G401.6 (cell line): ENCODE measurements at regions not wholly inside any gene's neighbourhood (a gene's known extent, or its start where the extent isn't known, plus 50 kb on each side); places are given as distances from the start of the nearest gene placed in this dataset.

Experiments
- FAIRE-seq: peaks from 2 replicates; lab custom pipeline; 2012; peaks lifted over from hg19 to GRCh38; lab: Jason Lieb, UNC

DNA sequence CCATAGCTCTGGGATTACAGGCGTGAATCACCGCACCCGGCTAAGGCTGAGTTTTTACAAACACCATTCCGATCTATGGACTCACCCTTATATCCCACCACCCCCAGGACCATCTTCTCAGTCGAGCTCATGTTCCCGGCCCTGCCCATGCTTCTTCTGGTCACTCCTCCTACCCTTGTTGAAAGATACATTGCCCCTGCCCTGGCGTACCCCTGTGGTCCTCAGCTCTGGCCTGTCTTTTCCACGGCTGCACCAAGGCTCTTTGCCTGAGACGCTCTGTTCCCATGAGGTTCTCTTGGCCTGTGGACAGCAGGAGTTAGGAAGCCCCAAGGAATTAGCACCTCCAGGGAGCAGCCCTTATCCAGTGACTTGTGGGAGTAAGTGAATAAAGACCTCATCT, 379.4 kb upstream of the TNRC6C start:
- no peak for FAIRE-seq

DNA sequence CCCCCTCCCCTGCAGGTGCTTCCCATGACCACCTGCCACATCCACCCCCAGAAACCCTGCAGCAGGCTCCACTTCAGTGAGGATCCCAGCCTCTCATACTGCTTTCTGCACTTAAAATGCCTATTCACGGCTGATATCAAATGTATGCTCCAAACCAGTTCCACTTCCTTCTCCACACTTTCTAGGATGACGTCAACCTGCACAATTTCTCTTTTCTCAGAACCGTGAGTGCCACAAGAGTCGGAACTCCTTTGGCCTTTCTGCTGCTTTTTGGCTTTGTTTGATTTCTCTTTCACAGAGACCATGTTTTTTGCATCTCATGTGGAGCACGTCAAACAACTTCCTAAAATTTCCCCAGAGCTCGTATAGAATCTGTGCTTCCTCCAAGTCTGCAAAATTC, 378.8 kb upstream of the TNRC6C start:
- FAIRE-seq, result no peak

DNA sequence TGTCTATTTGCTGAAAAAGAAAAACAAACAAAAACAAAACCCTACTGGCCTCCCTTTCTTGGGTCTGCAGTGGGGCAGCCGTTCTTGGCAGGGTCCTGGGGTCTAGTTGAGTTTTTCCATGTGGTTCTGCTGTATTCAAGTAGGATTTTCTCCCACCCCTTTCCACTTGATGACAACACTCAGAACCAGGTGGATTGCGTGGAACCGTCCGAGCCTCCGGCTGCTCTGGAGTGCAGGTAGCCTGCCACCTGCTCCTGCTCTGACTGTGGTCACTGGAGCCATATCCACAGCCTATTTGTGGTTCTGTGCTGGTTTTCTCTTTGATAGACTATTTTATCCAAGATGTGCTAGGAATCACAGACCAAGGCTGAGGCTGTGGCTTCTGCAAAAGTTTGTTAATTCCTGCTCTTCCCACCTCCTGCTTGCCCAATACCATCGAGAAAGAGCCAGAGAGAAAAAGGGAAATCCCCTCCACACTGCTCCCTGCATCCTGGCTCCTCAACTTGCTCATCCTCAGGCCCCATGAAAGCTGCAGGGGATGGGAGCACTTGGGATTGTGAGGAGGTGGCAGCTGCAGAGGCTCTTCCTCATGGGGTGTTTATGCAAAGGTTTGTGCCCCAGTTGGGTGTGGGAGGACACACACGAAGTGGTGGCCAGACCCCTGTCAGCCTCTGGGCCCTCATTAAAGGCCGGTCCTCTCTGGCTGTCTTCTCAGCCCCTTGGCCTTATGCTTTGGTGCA, 377.8 kb upstream of the TNRC6C start:
- FAIRE-seq, result no peak

DNA sequence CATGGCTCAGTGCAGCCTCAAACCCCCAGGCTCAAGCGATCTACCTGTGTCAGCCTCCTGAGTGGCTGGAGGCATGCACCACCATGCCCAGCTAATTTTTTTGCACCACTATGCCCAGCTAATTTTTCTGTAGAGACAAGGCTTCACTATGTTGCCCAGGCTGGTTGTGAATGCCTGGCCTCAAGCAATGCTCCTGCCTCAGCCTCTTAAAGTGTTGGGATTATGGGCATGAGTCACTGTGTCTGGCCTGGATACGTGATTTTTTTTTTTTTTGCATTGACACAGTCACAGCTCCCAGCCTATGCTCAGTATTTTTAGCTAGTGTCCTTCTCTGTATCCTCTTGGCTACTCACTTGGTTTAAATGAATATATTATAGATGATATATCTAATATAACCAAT, 377.0 kb upstream of the TNRC6C start:
- FAIRE-seq, result no peak

DNA sequence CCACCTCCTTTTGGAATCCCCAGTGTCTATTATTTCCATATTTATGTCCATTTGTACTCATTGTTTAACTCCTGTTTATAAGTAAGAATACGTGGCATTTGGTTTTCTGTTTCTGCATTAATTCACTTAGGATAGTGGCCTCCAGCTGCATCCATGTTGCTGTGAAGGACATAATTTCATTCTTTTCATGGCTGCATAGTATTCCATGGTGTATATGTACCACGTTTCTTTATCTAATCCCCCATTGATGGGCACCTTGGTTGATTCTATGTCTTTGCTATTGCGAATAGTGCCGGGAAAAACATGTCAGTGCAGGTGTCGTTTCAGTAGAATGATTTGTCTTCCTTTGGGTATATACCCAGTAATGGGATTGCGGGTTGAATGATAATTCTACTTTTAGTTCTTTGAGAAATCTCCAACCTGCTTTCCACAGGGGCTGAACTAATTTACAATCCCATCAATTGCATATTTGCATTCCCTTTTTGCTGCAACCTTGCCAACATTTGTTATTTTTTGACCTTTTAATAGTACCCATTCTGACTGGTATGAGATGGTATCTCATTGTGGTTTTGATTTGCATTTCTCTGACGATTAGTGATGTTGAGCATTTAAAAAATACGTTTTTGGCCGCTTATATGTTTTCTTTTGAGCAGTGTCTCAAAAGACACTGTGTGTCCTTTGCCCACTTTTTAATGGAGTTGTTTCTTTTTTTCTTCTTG, 373.2 kb upstream of the TNRC6C start:
- FAIRE-seq, result no peak

DNA sequence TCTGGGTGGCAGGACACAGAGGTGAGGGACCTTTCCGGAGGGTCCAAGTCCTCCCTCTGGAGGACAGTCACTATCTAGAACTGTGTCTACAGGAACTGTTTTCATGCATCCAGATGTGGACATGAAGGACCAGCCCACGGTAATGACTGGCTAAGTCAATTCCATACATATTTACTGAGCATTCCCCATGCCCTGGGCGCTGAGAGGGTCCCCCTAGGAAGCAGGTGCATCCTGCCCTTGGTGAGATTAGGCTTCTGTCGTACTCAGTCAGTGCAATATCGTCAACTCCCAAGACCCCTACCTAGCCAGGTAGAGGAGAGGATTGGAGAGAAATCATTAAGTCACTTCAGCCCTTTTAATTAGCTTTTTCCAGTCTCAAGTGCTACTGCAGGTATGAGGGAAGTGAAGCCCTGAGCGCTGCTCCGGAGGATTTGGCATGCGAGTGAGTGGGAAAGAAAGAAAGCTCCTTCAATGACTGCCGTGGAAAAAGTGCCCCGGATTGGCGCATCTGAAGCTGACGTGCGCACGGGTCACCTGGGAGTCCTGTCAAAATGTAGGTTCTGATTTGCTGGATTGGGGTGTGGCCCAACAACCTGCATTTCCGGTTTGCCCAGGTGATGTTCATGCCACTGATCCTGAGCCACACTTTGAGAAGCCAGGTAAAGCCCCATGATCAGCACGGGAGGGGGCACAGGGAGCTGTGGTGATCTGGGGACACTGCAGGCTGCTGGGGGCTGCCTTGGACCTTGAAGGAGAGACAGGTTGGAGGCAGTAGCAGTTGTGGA, 367.4 kb upstream of the TNRC6C start:
- no peak for FAIRE-seq

DNA sequence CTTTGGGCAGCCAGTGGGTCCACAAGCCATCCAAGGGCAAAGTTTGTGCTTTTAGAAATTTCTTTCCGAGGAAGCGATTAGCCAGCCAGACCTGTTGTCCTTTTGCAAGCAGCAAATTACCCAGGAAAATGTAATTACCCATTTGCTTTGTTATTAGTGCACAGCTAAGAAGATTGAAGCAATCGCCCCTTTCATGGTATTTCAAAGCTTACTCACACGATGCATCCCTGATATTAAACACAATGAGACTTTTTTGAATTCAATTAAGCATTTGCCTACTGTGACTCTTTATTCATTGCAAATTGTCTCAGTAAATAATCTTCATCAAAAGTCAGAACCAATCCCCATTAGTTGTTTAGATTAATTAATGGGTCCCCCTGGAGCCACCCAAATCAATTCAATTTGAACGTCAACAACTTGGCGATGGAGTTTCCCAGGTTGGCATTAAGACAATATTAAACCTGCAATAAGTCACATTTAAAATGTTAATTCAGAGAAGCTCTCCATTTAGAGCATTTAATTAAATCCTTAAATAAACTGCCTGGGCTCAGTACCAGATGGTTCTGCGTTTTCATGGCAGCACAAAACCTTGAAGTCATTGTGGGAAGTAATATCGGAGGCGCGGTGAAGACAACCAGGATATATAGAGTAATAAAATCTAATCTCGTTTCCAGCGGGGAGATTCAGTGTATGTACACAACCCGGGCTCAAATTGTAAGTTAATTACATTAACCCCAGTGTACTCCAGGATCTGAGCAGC, 366.2 kb upstream of the TNRC6C start:
- FAIRE-seq, result no peak

DNA sequence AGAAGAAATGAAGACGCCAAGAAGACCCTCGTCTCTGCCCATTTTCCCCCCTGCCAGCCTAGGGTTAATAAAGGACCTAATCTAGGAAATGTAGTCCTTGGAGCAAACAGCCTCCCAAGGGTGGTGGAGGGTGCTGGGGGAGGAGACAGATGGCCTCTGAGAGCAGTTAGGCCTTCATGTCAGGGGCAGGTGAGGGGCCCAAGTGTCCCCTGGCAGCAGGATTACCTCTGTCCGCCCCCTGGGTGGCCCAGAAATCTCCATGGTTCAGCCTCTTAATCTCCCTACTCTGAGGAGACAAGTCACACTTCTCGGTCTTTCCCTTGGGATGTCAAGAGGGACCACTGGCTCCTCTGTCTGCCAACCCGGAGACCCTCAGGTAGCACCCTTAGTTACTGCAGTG, 365.4 kb upstream of the TNRC6C start:
- FAIRE-seq, result no peak

DNA sequence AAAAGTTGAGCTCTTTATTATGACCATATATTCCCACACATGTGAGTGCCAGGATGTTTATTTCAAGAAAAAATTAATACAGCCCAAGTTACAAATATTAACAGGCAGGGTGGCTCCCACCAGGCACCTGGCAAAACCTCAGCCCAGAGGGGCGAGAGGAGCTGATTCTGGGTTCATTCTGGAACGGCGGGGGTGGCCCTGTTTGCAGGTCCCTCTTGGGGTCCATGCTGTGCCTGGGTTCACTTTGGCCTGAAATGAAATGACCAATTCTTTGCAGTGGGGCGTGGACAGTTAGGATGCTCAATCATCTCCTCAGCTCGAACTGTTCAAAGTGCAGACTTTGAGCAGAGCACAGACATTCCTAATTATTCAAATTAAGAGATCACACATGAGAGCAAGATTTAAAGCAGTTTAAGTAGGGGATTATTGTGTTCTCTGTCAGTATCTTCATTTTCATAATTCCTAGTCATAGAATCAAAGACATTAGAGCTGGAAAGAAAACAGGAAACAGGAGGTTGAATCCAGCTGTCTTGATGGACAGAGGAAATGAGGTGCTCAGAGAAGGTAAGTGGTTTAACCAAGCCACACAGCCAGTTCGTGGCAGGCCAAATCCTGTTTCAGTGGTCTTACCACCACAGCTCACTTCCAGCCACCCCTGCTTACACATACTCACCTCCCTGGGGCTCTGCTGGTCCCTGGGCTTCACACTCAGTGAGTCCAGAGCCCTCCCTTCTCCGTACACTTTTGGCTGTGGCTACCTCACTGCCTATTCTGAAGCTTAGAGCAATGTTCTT, 363.9 kb upstream of the TNRC6C start:
- no peak for FAIRE-seq

DNA sequence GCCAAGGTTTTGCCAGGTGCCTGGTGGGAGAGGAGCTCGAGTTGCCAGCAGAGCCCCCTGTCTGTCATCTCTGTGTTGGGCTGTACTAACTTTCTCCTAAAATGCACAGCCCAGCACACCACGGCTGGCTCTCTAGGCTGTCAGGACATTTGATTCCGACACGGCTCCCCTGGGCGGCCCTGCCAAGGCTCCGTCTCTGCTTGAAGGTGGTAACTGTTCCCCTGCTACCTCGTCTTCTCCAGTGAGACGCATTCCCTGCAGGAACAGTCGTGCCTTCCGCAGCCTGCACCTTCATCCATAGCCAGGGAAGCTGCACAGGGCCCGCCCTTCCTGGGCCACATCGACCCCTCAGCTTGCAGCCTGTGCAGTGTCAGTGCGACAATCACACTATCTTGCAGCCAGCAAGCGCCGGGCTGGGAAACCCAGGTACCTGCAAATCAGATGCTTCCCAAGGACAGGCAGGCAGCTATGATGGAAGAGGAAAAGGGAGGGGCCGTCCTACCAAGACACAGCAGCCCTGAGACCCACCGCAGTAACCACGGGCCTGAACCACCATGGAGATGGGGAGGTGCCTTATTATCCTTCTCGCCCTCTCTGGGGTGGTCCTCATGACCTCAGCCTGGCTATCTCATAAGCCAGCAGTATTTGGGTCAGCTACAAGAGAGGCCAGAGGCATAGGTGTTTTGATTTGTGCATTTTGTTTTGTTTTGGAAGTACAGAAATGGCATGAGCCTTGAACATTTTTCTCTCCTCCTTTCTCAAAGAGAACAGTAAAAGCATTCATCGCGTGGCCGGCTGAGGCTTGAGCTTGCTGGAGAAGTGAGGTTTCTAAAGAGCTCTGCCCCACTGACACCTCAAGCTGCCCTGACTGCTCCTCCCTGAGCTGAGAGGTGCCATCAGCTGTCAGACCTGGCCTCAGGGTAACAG, 361.7 kb upstream of the TNRC6C start:
- FAIRE-seq, result no peak

DNA sequence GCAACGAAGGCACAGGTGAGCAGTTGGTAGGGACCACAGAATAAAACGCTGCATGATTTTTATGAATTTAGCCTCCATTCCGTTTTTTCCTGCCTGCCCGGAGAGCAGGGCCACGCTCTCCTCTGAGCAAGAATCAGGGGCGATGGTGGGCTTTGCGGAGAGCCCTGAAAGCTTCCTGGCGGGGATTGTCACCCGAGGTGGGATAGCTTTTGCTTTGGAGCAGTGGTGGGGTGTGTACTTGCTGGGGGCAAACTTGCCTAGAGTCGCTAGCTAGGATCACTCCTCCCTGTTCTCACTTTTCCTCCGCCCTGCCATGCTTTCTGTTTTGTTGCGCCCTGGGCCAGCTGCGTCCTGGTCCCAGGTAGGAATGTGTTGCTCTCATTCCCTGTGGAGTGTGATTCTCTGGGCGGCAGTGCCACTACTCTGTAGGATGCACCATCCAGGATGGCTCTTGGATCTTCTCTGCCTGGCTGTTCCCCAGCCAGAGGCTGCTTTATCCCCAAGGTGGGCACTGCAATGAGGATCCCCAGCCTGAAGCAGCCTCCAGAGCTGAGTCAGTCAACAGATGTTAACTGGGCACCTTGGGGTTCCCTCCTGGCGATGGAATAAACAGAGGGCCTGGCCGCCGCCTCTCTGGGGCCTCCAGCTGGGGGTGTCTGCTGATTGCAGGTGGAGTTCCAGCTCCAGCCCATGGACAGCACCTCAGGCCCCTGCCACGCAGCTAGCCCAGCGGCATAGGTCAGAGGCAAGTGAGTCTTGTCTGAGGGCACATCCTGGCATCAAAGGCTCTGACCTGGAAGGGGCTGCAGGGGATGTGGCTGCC, 360.9 kb upstream of the TNRC6C start:
- no peak for FAIRE-seq

DNA sequence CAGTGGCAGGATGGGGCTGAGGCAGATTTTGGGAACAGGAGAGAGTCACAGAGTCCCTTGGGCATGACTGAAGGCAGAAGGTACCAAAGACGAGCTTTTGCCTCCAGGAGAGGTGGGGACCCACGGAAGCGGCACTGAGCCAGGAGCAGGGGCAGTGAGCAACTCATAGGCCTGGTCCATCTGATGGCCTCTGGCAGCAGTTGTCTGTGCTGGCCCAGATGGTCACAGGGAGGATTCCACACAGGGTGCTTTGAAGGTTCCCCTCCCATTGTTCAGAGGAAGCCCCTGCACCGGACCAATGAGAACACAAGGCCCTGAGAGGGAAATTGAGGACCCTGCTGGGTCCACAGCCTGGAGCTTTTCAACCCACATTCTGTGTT, 360.3 kb upstream of the TNRC6C start:
- no peak for FAIRE-seq

DNA sequence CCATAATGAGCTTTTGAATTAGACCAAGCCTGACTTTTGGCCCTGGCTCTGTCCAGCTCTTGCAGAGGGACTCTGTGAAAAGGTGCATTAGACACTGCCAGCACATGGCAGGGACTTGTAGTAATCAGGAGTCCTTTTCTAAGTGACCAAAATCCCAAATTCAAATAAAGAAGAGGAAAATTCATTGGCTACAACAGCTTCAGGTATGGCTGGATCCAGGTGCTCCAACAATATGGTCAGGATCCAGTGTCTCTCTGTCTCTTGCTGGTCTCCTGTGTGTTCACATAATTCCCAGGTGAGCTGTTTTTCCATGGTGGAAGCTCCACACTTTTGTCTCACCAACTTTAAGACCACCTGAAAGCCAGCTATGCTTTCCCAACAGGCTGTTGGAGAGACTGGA, 358.8 kb upstream of the TNRC6C start:
- FAIRE-seq, result no peak

DNA sequence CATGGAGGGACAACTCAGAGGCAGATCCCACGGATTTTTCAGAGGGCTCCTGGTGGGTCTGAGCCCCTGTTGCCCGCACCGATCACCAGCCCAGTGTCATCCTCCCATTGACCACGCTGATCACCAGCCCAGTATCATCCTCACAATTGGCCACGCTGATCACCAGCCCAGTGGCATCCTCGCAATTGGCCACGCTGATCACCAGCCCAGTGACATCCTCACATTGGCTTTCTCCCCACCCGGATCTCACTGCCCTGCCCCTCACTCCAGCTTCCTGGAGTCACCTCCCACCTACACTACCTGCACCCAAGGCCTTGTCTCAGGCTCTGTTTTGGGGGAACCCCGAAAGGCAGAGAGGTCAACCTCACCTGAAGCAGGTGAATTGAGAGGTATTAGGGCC, 358.2 kb upstream of the TNRC6C start:
- FAIRE-seq, result no peak

DNA sequence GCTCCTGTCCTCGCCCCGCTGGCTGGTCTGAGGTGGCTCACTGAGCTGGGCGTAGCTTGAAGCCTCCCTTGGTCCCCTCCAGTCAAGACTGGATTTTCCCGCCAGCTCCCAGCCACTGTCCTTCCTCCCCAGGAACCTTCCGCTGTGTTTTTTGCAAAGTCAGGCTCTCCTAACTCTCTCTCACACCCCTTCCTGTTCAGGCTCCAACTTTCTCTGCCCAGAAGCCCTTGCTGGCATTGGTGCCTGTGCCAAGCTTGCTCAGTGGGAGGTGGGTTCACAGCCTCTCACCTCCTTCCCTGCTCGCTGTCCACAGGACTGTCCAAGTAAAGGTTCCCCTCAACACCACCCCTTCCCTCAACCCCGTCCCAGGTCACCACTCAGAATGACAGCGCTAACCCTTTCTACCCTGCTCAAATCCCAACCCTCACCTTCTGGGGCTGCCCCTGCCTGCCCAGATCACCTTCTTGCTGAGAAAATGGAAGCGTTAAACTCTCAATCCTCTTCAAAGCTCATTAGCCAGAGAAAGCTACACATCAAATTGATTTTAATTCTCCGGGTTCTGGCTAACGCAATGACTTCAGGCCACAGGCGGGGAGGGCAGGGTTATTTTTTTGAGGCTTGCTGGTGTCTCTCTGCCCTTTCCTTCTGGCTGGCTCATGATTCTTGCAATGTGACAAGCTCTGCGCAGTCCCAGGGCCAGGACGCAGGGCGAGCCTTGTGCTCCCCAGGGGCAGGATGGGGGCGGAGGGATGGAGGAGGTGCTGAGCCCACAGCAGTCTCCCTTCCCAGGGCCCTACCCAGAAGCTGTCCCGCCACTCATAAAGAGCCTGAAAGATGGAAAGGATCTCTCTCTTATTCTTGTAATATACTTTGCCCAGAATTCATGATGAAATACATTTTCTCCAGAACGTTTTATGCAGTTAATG, 357.2 kb upstream of the TNRC6C start:
- FAIRE-seq, result no peak

DNA sequence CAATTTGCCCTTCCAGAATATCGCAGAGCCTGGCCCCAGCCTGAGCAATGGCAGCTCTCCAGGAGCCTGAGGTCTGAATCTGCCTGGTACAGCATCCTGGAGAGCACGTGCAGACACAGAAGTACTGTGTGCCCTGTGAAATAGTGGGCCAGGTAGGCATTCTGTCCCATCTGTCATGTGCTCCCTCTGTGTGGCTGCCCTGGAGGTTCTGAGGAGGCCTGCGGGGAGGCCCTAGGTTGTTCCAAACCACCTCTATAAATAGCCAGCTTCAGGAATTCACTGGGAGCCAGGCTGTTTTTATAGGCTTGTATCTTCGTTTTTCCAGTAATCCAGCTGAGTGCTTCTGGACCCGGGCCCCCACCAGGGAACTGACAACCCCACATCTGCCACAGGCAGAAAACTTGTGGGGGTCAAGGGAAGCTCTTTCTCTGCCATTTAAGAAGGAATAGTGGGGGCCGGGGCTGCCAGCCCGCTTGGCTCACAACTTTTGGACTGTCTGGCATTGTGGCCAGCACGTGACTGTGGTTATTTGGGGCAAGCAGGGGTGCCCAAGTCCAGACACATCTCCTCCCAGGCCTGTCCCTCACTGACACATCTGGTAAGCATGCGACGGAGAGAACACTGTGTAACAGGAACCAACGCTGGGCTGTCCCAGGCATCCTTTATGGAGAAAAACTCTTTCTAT, 356.3 kb upstream of the TNRC6C start:
- FAIRE-seq, result no peak

DNA sequence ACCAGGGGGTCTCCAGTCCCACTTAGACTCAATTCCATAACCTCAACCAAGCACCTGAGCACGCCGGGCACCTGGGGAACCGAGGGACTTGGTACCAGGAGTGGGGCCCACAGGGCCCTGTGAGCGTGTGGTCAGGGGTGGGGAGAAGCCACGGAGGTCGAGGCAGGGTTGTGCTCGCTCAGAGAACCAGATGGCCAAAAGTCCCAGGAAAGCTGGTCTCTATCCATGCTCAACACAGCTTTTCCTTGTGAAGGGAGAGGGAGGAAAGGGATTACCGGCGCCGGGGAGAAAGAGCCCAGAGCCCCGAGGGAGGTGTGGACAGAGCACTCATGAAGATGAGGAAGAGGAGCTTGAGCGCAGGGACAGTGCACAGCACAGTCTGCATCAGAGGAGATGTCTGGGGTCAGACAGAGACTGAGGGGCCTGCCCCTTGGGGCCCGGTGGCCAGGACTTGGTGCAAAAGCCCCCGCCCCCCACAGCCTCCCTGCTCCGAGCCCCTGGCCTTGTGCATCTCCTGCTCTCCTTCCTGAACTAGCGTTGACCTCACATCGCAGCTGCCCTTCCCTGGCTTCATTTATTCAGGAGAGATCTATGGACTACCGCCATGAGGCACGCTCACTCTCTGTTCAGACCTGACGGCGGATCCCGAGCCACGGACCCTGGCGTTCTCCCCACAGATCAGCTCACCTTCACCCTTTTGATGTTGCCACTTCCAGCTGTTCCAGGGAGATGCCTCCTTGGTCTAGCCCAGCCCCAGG, 355.4 kb upstream of the TNRC6C start:
- no peak for FAIRE-seq
